NCI-H345 treated with DMSO at 0.1 percent for 48 hours (cell line): ENCODE measurements at regions not wholly inside any gene's neighbourhood (a gene's known extent, or its start where the extent isn't known, plus 50 kb on each side); places are given as distances from the start of the nearest gene placed in this dataset.
"Not testable (repeated sequence)": the region's sequence is repeated elsewhere in the genome, so short reads cannot be mapped to it uniquely, and the experiment has no call there.

Experiments
- DNase-seq: peaks from one replicate; lab custom pipeline; 2025; ENCODE audit not compliant: unreplicated experiment; lab: John Stamatoyannopoulos, UW

GRCh38 chr3:145857956-145858355 is 303.0 kb downstream of the PLOD2 start:
- DNase-seq, result no peak

- DNase-seq, result no peak
Observed at GRCh38 chr3:145864336-145864735, 296.6 kb downstream of the PLOD2 start.

- no peak for DNase-seq
Observed at GRCh38 chr3:145865399-145866018, 295.5 kb downstream of the PLOD2 start.

- DNase-seq, result no peak
Observed at GRCh38 chr3:145869958-145870357, 291.0 kb downstream of the PLOD2 start.

- DNase-seq, result no peak
Observed at GRCh38 chr3:145882436-145882835, 278.5 kb downstream of the PLOD2 start.

- no peak for DNase-seq
Observed at GRCh38 chr3:145889730-145890129, 271.3 kb downstream of the PLOD2 start.

GRCh38 chr3:145892869-145893268 is 268.1 kb downstream of the PLOD2 start:
- DNase-seq, result no peak

GRCh38 chr3:145893331-145893730 is 267.7 kb downstream of the PLOD2 start:
- no peak for DNase-seq

- no peak for DNase-seq
Observed at GRCh38 chr3:145898487-145898886, 262.5 kb downstream of the PLOD2 start.

- DNase-seq, result no peak
Observed at GRCh38 chr3:145899241-145899640, 261.7 kb downstream of the PLOD2 start.

GRCh38 chr3:145900056-145900829 is 260.7 kb downstream of the PLOD2 start:
- no peak for DNase-seq

- no peak for DNase-seq
Observed at GRCh38 chr3:145902166-145902565, 258.8 kb downstream of the PLOD2 start.

GRCh38 chr3:145903472-145904013 is 257.4 kb downstream of the PLOD2 start:
- no peak for DNase-seq

GRCh38 chr3:145904138-145904537 is 256.8 kb downstream of the PLOD2 start:
- no peak for DNase-seq

- DNase-seq, result no peak
Observed at GRCh38 chr3:145906301-145906700, 254.7 kb downstream of the PLOD2 start.

- DNase-seq, result no peak
Observed at GRCh38 chr3:145906755-145907154, 254.2 kb downstream of the PLOD2 start.

GRCh38 chr3:145911016-145911415 is 250.0 kb downstream of the PLOD2 start:
- DNase-seq, result no peak

- no peak for DNase-seq
Observed at GRCh38 chr3:145915787-145916186, 245.2 kb downstream of the PLOD2 start.

GRCh38 chr3:145927736-145928135 is 233.2 kb downstream of the PLOD2 start:
- DNase-seq, result not testable (repeated sequence)

GRCh38 chr3:145936971-145937370 is 224.0 kb downstream of the PLOD2 start:
- DNase-seq, result no peak

- DNase-seq, result peak; percentile 40
Observed at GRCh38 chr3:145939431-145939830, 221.6 kb downstream of the PLOD2 start.

GRCh38 chr3:145942052-145942451 is 218.9 kb downstream of the PLOD2 start:
- DNase-seq, result no peak
